Activated T-cell treated with anti-CD3 and anti-CD28 coated beads for 48 hours (primary cell): ENCODE measurements at regions not wholly inside any gene's neighbourhood (a gene's known extent, or its start where the extent isn't known, plus 50 kb on each side); places are given as distances from the start of the nearest gene placed in this dataset.
"Not testable (repeated sequence)": the region's sequence is repeated elsewhere in the genome, so short reads cannot be mapped to it uniquely, and the experiment has no call there.

Source experiments
- DNase-seq: peaks from one replicate; pipeline ENCODE4 v3.0.0-alpha.2; 2020; ENCODE audit warnings: low read depth

DNA sequence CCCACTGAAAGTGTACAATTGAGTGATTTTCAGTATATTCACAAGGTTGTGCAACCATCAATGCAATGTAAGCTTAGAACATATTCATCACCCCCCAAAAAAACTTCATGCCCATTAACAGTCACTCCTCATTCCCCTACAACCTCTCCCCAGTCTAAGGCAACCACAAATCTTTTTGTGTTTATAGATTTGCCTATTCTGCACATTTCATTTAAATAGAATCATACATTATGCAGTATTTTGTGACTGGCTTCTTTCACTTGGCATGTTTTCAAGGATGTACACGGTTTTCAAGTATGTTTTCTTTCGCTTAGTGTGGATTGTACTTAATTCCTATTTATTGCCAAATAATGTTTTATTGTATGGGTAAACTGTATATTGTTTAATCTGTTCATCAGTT is 95.6 kb upstream of the ADRA1D start:
- DNase-seq = no peak

DNA sequence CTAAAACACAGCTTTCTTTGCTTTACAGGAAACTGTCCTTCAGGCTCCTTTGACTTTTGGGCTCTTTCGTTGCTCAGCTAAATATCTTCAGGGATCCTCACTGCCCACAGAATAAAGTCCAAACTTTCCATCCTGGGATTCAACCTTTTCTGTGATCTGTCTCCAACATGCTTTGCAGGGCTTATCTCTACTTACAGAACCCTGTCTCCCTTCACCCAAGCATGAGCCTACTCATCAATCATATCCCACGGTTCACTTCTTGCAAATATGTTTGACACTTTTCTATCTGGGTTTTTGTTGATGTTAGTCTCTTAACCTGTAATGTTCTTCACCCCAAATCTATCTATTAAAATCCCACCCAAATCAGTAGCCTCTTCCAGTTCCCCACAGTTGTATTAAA is 93.5 kb upstream of the ADRA1D start:
- DNase-seq = no peak

DNA sequence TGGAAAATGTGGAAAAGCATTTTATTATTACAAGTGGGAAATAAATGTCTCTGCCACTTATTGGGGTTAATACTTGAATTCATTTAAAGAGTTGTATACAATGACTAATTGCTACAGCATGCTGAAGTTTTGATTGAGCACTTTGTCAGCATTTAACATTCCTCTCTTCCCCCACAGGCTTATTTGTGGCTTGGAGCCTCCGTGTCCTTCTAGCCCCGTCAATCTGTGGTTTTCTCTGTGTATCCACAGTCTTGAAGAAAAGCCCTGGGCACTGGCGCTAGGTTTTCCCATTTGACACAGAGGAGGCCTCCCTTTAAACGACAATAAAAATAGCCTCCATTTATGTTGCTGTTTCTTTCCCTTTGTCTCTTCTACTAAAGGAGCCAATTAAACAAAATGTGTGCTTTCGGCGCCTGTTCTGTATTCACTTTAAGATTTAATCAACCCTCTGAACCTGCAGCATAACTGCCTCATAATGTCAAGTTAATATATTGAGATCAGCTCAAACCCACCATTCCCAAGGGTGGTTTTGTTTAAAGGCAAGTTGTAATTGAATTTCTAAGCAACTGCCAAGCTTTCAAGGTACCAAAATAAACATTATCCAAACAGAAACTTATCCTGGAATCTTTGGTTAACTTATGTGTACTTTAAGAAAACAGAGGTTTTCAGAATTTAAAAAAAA is 92.9 kb upstream of the ADRA1D start:
- no peak for DNase-seq

DNA sequence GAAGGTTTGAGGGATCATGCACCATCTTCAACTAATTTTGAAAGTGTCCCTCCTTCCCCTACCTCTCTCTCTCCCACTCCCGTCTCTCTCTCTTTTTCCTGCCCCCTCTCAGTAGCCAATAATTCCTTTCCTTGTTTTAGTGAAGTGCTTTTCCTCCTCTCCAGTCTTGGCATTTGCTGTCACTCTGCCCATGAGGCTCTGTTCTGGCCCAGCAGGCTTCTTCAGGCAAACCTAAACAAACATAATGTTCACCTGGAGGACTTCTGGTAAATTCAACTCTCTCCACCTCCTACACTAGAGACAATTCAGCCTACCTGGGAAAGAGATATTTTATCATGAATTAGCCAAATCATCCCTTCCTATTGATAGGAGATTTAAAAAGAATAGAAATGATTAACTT is 86.6 kb upstream of the ADRA1D start:
- DNase-seq = no peak

DNA sequence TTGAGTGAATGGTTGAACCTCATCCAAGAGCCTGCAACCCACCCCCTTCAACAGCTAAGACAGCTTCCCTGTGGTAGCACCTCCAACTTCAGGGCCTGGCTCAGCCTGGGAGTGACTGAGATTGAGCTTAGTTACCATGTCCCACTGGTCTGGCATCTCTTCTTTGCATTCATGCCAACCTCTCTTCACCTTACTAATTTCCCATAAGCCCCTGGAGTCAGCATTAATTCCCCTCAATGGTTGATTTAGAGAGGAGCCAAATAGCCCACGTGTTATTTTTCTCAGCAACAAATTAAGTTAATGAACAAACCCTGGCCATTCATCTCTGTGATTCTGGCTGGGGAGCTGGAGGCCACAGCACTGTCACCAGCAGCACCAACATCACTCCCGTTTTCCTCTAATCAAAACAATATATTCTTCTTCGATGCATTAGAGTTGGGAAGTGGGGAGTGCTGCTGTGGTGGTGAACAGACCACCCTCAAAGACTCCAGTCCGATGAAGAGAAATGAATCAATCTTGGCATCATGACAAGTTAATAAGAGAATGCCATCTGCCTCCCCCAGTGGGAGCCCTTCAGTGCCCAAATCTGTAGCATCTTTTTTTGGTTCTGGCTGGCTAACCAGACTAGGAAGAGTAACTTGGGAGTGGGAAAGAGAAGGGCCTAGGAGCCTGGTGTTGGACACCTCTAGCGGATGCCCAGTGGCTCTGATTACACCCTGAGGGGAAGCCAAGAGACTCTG is 83.2 kb upstream of the ADRA1D start:
- DNase-seq = no peak

DNA sequence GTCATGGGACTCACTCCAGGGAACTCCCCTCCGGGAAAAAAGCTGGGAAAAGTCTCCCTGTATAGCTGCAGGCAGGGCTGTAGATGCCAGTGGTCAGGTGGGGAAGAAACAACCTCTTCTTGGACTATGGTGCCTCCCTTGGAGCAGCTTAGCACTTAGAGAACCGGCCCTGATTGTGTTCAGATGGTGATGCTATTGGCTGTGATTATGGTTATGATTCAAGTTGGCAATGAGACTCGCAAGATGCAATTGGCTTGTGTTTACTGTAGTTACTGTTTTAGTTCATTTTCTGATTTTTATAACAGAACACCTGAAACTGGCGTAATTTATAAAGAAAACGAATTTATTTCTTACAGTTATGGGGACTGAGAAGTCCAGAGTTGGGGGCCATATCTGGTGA is 80.9 kb upstream of the ADRA1D start:
- no peak for DNase-seq

DNA sequence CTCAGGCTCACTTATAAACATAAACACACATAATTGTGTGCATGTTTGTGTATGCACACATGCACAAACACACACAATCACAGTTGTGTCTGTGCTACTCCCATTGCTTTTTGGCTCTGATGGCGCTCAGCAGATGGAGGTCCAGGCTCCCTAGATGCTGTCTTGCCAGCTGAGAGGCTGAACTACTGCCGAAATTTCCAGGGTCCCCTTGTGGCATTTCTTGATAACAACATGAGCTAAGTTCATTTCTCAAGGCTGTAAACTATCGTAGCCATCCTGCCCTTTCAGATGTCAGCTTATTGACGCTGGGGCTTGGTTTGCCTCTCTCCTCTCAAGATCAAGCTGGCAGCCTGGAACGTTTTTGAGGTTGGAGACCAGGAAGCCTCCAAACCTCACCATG is 80.1 kb upstream of the ADRA1D start:
- DNase-seq = no peak

DNA sequence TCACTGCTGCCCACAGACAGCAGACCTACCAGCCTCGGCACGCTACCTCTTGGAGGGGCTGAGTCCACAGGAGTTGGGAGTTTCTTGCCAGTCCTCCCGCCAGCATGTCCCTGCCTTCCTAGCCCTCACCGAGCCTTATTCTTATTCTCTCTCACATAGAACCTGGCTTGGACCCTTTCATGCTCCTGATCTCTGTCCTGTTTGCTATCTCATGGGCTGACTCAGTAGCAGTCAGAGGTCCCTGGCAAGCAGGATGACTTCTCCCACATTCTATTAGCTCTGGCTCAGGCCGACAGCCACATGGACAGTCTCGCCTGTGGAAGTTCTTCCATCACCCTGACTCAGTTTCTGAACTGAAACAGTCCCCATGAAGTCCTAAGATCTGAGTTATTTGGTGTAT is 79.5 kb upstream of the ADRA1D start:
- DNase-seq = no peak

DNA sequence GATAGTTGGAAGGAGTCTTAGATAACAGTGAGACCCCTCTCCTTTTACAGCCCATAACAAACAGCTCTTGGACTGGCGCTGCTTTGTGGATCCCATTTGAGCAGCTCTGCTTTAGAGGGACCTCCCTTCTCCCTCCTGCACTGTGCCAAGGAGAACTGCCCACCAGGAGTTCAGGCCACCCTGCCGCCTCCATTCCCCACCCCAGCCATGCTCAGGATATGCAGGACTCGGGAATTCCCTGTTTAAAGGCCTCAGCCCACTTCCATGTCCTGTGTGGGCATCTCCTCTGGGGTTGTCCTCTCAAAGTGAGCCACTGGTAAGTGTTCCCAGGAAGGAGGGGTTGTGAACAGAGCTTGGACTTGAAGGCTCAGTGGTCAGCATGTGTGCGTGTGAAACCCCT is 78.9 kb upstream of the ADRA1D start:
- no peak for DNase-seq

DNA sequence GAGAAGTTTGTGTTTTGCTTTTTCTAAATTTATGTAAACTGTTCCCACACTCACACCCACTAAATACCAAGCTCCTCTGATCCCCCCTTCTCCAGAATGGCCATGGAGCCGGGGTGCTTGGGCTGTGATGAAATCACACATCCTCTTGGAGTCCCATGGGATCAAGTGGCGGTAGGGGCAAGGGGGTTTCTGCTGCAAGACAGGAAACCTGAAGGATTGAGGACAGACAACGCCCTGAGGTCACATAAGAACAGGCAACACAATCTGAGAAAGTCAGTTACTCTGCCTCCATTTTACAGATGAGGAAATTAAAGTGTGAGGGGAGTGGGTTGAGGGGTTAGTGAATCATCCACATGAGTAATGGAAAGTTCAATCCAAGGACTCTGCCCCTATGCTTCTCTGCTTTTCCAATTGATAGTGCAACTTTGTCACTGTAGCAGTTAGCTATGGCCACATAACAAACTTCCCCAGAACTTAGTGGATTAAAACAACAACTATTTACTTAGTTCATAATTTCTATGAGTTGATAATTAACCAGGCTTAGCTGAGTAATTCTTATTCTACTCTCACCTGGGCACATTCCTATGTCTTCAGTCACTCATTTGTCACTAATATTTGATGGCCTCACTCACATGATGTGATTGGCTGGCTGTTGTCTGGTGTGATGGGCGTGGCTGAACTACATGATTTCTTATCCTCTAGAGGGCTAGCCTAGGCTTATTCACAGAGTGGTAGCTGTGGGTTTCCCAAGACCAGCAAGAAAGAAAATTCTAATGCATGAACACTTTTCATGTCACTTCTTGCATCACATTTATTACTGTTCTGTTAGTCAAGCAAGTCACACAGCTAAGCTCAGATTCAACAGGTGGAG is 77.3 kb upstream of the ADRA1D start:
- no peak for DNase-seq

DNA sequence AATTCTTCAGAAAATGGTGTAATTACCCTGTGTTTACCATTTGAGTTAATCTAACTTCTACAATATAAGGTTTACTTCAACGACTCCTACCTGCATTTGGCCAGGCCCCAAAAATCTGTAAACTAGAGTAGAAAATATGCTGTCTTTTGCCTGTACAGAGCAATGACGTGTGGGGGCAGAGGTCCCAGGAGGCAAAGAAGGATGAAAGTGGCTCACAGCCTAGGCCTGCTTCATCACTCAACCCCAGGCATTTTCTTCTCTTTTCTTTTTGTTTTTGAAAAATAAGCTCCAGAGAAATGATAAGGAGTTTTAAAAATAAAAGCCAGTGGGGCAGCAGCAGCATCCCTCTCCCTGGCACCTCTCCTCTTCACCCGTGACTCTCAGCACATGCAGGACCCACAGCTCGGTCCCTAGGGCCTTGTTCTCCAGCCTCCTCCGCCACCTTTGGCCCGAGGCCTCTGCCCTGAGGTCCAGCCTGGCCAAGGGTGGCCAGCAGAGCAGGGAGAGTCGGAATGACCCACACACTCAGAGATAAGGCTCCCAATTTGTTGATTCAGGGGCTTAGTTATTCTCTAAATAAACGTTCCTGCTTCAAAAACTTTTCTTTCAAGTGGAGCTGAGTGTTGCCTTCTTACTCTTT is 76.6 kb upstream of the ADRA1D start:
- no peak for DNase-seq

DNA sequence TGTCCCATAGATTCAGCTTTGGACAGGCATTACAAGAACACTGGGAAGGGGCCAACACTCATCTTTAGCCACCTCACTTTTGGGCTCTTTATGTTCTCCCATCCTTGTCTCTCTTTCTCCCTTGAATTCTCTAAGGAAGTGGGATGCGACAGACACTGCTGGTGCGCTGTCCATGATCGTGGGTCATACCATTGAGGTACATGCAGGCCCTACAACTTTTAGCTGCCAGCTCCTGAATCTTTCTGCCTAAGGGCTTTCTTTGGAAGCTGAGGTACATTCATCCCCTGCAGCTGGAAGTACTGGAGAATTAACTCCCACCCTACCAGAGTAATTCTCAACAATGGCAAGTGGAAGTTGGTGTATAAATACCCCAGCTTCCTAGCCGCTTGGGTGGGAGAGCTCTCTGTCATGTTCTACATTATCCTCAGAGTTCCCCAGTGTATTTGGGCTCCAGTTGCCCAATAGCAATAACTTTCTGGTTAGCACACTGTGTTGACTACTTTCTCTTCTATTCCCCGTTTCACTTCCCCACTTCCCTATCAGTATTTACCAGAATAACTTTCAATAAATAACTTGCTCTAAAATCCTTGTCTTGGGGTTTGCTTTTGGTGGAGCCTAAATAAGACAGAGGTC is 75.6 kb upstream of the ADRA1D start:
- no peak for DNase-seq

DNA sequence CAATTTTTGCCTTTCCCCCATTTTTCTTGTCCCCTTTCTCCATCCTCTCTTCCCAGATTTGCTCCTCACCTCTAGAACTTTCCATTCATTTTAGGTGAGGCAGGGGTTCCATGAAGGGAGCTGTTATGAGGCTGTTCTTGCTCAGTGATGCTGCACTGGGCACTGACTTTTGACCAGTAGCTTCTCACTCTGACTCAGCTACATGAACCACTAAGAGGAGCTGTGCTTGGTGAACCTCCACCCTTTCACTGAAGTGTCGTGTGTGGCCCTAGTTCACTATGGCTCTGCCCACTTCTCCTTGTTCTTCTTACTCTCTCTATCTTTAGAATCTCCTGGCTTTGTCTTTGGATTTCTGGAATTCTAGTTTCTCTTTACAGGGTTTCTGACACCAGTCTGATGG is 73.4 kb upstream of the ADRA1D start:
- no peak for DNase-seq

DNA sequence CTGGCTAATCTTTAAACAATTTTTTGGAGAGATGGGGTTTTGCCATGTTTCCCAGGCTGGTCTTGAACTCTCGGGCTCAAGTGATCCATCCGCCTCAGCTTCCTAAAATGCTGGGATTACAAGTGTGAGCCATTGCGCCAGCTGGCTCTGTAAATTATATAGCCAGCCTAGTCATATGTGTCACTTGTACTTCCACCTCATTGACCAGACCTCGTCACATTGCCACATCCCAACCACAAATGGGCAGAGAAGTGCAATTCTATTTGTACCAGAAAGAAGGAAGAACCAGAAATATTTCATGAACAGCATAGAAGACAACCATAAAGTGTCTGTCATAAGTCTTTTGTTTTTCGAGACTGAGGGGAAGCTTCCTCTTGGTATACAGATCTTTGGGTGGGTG is 71.2 kb upstream of the ADRA1D start:
- DNase-seq = no peak

DNA sequence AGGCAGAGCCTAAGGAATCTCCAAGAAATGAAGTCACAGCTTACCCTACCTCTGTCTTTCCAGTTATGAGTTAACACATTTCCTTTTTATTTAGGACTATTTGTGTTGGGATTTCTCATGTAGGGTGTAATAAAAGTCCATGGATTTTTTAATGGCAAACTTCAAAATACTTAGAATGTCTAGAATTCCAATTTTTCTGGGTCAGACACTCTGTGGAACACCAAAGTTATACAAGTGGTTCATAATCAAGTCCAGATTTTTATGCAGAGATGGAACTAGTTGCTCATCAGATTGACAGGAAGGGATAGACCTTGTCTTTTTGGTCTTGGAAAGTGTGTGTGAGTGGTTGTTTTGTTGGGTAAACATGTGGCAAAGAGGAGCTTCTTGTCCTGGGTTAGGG is 69.8 kb upstream of the ADRA1D start:
- no peak for DNase-seq

DNA sequence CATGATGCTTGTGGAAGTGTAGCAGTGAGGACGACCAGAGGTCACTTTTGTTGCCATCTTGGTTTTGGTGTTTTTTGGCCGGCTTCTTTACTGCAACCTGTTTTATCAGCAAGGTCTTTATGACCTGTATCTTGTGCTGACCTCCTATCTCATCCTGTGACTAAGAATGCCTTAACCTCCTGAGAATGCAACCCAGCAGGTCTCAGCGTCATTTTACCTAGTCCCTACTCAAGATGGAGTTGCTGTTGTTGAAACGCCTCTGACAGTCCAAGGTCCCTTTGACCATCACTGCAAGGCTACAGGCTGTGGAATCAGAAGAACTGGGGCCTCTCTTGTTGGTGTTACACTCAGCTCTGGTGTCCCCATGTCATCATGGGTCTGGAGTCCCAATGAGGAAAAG is 61.5 kb upstream of the ADRA1D start:
- not testable (repeated sequence) for DNase-seq

DNA sequence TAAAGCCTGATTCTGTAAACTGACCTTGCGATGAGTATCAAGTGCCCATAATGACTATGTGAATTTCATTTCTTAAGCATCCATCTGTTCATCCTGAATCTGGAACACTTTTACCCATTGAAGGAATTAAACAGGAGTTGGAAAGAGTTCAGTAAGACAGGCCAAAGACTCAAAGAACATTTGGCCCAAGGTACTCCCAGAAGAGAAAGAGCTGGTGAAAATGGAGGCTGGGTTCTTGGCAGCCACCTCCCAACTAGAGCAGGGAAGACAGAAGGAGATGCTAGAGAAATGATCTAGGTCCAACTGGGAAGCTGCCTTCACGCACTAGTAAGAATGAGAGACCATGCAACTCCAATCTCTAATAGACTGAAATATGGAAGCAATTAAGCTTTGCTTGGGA is 57.1 kb upstream of the ADRA1D start:
- no peak for DNase-seq

DNA sequence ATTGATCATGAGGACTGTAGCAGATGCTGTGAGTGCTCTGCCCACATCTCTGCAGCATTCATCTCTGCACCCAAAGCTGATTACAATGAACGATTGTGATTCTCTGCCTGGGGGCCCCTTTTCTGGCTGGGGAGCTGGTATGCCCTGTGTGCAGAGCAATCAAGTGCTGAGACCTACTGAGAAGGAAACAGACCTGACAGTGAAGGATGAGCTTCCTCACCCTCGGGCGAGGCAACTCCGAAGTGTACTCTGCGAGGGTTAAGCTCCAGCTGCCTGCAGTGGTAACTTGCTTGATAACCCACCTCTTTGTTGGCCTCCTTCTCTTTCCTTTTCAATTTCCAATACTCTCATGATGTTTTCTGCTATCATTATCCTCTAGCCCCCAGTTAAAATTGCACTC is 56.0 kb upstream of the ADRA1D start:
- DNase-seq = no peak

DNA sequence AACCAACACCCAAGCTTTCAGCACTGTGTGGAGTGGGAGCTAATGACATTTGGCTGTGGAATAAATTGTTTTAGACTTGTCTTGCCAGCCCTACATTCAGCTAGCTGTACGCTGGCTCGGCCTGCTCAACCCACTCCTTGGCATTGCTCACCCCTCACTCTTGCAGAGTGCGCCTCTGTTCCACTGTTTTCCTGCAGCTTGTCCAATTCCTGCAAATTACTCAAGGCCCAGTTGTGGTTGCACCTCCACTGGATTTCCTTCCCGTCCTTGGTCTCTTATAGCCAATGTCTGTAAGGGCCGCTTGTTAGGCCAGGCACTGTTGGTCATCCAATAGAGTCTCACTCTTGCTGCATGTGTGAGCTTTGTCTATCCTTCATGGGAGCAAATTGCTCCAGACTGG is 55.5 kb upstream of the ADRA1D start:
- DNase-seq = no peak

DNA sequence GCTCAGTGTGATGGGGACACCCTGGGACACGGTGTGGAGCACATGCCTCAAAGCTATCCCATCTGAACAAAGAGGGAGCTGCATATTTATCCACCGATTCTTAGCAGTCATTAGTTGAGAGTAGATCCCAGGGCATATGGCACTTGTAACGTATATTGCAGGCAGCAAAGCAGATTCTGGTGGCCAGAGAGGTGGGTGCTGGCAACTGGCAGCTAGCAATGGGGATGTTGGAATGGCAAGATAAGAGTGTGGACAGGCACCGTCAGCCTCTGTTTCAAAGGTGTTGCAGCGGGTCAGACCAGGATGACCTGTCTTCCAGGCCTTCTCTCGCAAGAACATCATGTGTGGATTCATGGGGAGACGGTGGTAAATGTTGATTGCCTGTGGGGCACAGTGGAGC is 54.0 kb upstream of the ADRA1D start:
- no peak for DNase-seq

DNA sequence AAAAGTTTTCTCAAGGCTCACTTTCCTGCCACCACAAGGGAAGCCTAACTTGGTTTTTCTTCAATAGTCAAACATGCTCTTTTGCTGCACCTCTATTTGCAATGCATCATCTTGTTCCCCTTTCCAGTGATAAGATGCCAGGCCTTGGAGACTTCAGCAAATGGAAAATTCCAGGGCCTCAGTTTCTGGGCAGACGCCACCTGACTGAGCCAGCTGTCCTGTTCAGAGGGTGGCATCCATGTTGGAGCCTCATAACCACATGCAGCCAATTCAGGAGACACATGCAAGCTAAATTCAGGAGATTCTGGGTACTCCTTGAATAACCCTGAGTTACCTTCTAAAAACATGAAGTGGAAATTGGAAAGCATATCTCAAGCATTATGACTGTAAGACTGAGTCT is 51.8 kb upstream of the ADRA1D start:
- DNase-seq = no peak

DNA sequence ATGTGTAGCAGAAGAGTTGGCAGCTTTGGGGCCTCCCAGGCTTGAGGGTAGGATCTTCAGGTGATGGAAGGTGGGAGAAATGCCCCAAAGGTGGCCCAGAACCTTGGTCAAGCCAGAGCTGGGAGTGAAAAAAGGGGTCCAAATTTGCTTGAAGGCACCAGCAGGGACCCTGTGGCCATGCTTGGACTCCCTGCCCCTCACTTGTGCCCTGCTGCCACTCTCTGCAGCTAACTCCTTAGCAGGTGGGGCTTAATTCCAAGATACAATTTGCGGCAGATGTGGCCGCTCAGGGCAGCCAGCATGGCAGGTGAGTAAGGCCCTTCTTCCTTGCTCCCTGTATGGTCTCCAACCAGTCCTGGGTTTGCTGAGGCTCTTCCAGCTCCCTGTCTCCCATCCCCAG is 51.3 kb upstream of the ADRA1D start:
- DNase-seq = no peak
